Stomach (tissue), 8 donors: ENCODE measurements at regions not wholly inside any gene's neighbourhood (a gene's known extent, or its start where the extent isn't known, plus 50 kb on each side); places are given as distances from the start of the nearest gene placed in this dataset.

ENCODE experiments used
- DNase-seq, 2 donors: peaks; one replicate each; pipeline versions ENCODE4 v3.0.0 to v3.0.0-alpha.2; 2013 to 2019
- H3K27ac ChIP-seq, 5 donors: fragments of 200-600 bp in 4 of 5; sonication (generic) in 4 of 5; one replicate each; pipeline ENCODE4 v1.5.1; 2013 to 2019; ENCODE audit warnings: mild to moderate bottlenecking in 1 of 5, moderate library complexity in 1 of 5
- H3K27me3 ChIP-seq, 3 donors: fragments of 200-600 bp; sonication (generic); one replicate each; pipeline ENCODE4 v1.5.1; 2017 to 2019; ENCODE audit warnings: mixed run types in 1 of 3
- H3K36me3 ChIP-seq, 4 donors: fragments of 200-600 bp; sonication (generic); 1 replicate in 3 of 4; 2 replicates in 1 of 4; pipeline ENCODE4 v1.5.1; 2016 to 2019
- H3K4me1 ChIP-seq, 4 donors: fragments of 200-600 bp; sonication (generic); one replicate each; pipeline ENCODE4 v1.5.1; 2016 to 2019
- H3K4me3 ChIP-seq, 4 donors: fragments of 200-600 bp; sonication (generic) in 3 of 4; one replicate each; pipeline ENCODE4 v1.5.1; 2016 to 2019; ENCODE audit warnings: mild to moderate bottlenecking in 1 of 4
- H3K9me3 ChIP-seq, 4 donors: fragments of 200-600 bp; sonication (generic); one replicate each; pipeline ENCODE4 v1.5.1; 2016 to 2019
- CTCF ChIP-seq, 7 experiments: fragments of 450-650 bp in 4 of 7; fragments of 200-600 bp in 3 of 7; sonication (generic) in 3 of 7; IDR thresholded peaks; one replicate each; pipeline ENCODE4 v1.5.1; 2016 to 2019; ENCODE audit warnings: antibody characterized with exemption in 7 of 7, control low read depth in 2 of 7, mild to moderate bottlenecking in 1 of 7
- EP300 ChIP-seq: sonication (generic); formaldehyde crosslinking; IDR thresholded peaks from one replicate; pipeline ENCODE4 v1.6.1; 2017; ENCODE audit warnings: antibody characterized with exemption
- POLR2A ChIP-seq, 4 donors: fragments of 450-650 bp; IDR thresholded peaks; one replicate each; pipeline ENCODE4 v1.6.1; 2016; ENCODE audit warnings: antibody characterized with exemption in 4 of 4, control low read depth in 2 of 4, mild to moderate bottlenecking in 1 of 4, moderate library complexity in 1 of 4
- POLR2AphosphoS5 ChIP-seq, 3 donors: sonication (generic); formaldehyde crosslinking; IDR thresholded peaks; one replicate each; pipeline ENCODE4 v1.6.1; 2016; ENCODE audit warnings: antibody characterized with exemption in 3 of 3
- WGBS, 5 donors: extraction: QIAGEN DNeasy Blood & Tissue Kit in 3 of 5; methylation state at CpG; one replicate each; pipeline versions ENCODE4 v1.1.5 to v1.1.7; 2013 to 2018; 5-methylcytosine and 5-hydroxymethylcytosine counted together
- intact Hi-C: fragments of 100-400 bp; cut with DNase I; formaldehyde crosslinking; loops from one replicate; pipeline ENCODE4 v1.15.1; 2023; ENCODE audit warnings: low total_unique reads
- donor health status: healthy with polysubstance abuse.
- donor health status: Bipolar disorder and iron deficiency.
- donor health status: healthy.

DNA sequence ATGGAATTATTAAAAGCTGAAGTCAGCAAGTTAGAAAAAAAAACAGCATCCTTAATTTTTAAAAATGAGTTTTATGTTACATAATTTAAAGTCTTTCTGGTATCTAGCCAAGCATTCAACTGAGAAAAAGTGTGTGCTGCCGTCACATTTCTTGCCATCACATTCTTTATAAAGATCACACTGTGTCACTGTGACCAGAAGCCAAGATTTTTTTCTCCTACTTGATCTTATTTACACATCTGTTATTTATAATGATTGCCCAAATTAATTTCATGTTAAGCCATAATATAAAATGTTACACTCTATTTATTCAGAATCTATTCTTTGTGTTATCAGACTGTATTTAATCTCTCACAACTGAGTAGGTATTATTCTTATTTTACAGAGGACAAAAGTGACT lies 1603.7 kb downstream of the PLA2G4A start:
- DNase-seq, result no peak
- no peak overlapping the region for H3K27ac ChIP-seq

GRCh38 chr1:188433425-188433824 lies 1604.7 kb downstream of the PLA2G4A start:
- no peaks in the 10 kb centered on the region for H3K4me1 ChIP-seq
- H3K9me3 ChIP-seq, result no peaks in the 10 kb centered on the region
- H3K27me3 ChIP-seq, result no peaks in the 10 kb centered on the region
- TF ChIP-seq POLR2AphosphoS5 (IDR thresholded peaks at IDR 0.05), result no peak
- TF ChIP-seq EP300, result no peak
- TF ChIP-seq POLR2A (IDR thresholded peaks at IDR 0.05), result no peak
- no peak for TF ChIP-seq CTCF (IDR thresholded peaks at IDR 0.05)
- H3K36me3 ChIP-seq, result no peaks in the 10 kb centered on the region
- intact Hi-C loops, result no loop called here
- no peak overlapping the region for H3K27ac ChIP-seq
- H3K4me3 ChIP-seq, result no peak overlapping the region
- no peak for DNase-seq
- 55 to 62% (median 59%) methylated on average over 2 of the region's 2 CpGs for WGBS, 5 donors

More for the DNA sequence above, 1603.7 kb downstream of the PLA2G4A start:
- H3K9me3 ChIP-seq, result no peaks in the 10 kb centered on the region
- no peaks in the 10 kb centered on the region for H3K36me3 ChIP-seq
- H3K4me1 ChIP-seq, result no peaks in the 10 kb centered on the region
- TF ChIP-seq POLR2AphosphoS5 (IDR thresholded peaks at IDR 0.05), result no peak
- TF ChIP-seq POLR2A (IDR thresholded peaks at IDR 0.05), result no peak
- no peak for TF ChIP-seq EP300
- TF ChIP-seq CTCF (IDR thresholded peaks at IDR 0.05), result no peak
- WGBS, 5 donors, result 39 to 71% (median 64%) methylated on average over 1 of the region's 1 CpG
- no peaks in the 10 kb centered on the region for H3K27me3 ChIP-seq
- H3K4me3 ChIP-seq, result no peak overlapping the region
- intact Hi-C loops, result no loop called here

GRCh38 chr1:188444526-188444925 lies 1615.8 kb downstream of the PLA2G4A start:
- no peaks in the 10 kb centered on the region for H3K9me3 ChIP-seq
- H3K4me3 ChIP-seq, result no peak overlapping the region
- intact Hi-C loops, result no loop called here
- no peaks in the 10 kb centered on the region for H3K4me1 ChIP-seq
- peak in 1 of 2 donors; percentile 2 for DNase-seq
- H3K27me3 ChIP-seq, result no peaks in the 10 kb centered on the region
- no peaks in the 10 kb centered on the region for H3K36me3 ChIP-seq
- TF ChIP-seq POLR2AphosphoS5 (IDR thresholded peaks at IDR 0.05) (no peak), POLR2A (IDR thresholded peaks at IDR 0.05) (no peak), EP300 (no peak), CTCF (IDR thresholded peaks at IDR 0.05) (no peak)
- H3K27ac ChIP-seq, result no peak overlapping the region
- 44 to 71% (median 55%) methylated on average over 3 of the region's 3 CpGs for WGBS, 5 donors

DNA sequence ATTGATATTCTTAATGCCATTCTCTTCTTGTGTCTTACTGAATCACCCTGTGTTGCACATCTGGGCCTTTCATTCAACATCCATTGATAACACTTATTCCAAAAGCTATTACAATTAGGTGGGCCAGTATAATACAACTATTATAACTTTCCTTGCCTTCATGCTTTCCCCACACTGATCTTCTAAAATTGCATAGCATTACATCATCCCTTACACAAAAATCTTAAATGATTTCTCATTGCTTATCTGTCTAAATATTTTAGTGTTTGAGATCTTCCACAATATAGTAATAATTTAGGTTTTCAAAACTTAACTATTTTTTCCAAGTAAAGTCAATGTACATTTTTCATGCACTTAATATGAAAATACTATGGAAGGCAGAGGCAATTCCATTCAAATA lies 1634.1 kb downstream of the PLA2G4A start:
- H3K9me3 ChIP-seq, result no peaks in the 10 kb centered on the region
- no peak overlapping the region for H3K27ac ChIP-seq
- TF ChIP-seq POLR2AphosphoS5 (IDR thresholded peaks at IDR 0.05) (no peak), CTCF (IDR thresholded peaks at IDR 0.05) (no peak), POLR2A (IDR thresholded peaks at IDR 0.05) (no peak), EP300 (no peak)
- intact Hi-C loops, result no loop called here
- no peaks in the 10 kb centered on the region for H3K36me3 ChIP-seq
- H3K4me3 ChIP-seq, result no peak overlapping the region
- no peaks in the 10 kb centered on the region for H3K4me1 ChIP-seq
- DNase-seq, result no peak
- no peaks in the 10 kb centered on the region for H3K27me3 ChIP-seq

DNA sequence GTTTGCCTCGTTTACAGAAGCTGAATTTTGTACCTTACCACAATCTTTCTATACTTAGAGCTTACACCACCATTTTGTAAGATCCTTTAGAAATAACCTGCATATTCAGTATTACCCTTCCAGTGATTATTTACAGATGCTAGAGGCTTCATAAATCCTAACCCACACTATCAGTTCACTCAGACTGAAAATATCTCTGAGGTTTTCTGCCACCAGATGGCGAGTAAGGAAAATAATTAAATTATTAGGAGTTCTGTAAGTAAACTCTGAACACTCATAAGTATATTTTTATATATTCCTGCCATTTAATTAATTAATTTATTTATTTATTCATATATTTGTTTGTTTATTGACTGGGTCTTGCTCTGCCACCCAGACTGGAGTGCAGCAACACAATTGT lies 1635.2 kb downstream of the PLA2G4A start:
- Histone ChIP-seq H3K9me3 (no peaks in the 10 kb centered on the region), H3K27me3 (no peaks in the 10 kb centered on the region), H3K36me3 (no peaks in the 10 kb centered on the region), H3K27ac (no peak overlapping the region), H3K4me3 (no peak overlapping the region), H3K4me1 (no peaks in the 10 kb centered on the region)
- TF ChIP-seq CTCF (IDR thresholded peaks at IDR 0.05), result no peak
- TF ChIP-seq POLR2A (IDR thresholded peaks at IDR 0.05), result no peak
- no peak for TF ChIP-seq POLR2AphosphoS5 (IDR thresholded peaks at IDR 0.05)
- TF ChIP-seq EP300, result no peak
- intact Hi-C loops, result no loop called here
- no peak for DNase-seq
- 58 to 78% (median 71%) methylated on average over 2 of the region's 2 CpGs for WGBS, 5 donors
